ENCODE measurements at regions not wholly inside any gene's neighbourhood (a gene's known extent, or its start where the extent isn't known, plus 50 kb on each side); places are given as distances from the start of the nearest gene placed in this dataset.

DNA sequence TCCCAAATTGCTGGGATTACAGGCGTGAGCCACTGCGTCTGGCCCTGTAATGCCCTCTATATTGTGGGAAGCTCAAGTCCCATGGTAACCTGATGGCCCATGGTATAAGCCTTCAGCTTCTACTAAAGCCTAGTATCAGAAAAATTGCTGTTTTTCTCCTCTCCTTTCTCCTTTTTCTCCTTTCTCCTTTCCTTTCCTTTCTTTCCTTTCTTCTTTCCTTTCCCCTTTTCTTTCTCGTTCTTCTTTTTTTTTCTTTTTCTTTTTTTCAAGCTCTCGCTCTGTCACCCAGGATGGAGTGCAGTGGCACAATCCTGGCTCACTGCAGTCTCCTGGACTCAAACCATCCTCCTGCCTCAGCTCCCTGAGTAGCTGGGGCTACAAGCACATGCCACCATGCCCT, 740.7 kb downstream of the FAM133A start:
- peaks cover 2% of the 10 kb centered on the region for H3K27me3 Mint-ChIP-seq (ENCODE audit: insufficient read depth, low read depth)
- H3K9me3 Mint-ChIP-seq, result no peaks in the 10 kb centered on the region

DNA sequence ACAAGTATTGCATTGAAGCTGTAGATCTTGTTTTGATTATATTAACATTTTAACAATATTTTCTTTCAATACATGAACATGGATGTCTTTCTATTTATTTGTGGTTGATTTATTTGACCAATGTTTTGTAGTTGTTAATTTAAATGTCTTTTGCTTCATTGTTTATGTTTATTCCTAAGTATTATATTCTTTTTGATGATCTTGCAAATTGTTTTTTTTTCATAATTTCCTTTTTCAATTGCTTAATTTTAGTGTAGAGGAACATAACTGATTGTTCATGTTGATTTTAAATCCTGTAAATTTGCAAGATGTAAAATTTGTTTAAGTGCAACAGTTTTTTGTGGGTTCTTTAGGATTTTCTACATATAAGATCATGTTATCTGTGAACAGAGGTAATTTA, 744.1 kb downstream of the FAM133A start:
- Mint-ChIP-seq H3K4me1 (no peaks in the 10 kb centered on the region), H3K9me3 (no peaks in the 10 kb centered on the region), H3K27me3 (ENCODE audit: insufficient read depth, low read depth) (no peaks in the 10 kb centered on the region), H3K4me3 (no peak overlapping the region), H3K27ac (no peak overlapping the region), H3K36me3 (no peaks in the 10 kb centered on the region)
- DNase-seq (ENCODE audit: low spot score), result no peak
- no peak overlapping the region for H3K27ac ChIP-seq
- H3K4me1 ChIP-seq, result no peaks in the 10 kb centered on the region
- no peaks in the 10 kb centered on the region for H3K27me3 ChIP-seq
- H3K9ac ChIP-seq, result no peak overlapping the region
- no peaks in the 10 kb centered on the region for H3F3A ChIP-seq (ENCODE audit: low read depth)
- no peak overlapping the region for H3K4me3 ChIP-seq
- no peaks in the 10 kb centered on the region for H3K9me3 ChIP-seq (ENCODE audit: low read depth)
- H4K20me1 ChIP-seq (ENCODE audit: low read depth), result no peaks in the 10 kb centered on the region
- no peak overlapping the region for H3K4me2 ChIP-seq
- H3K79me2 ChIP-seq (ENCODE audit: low read depth), result no peaks in the 10 kb centered on the region
- H3K36me3 ChIP-seq, result no peaks in the 10 kb centered on the region
- H2AFZ ChIP-seq (replicated peaks), result no peak overlapping the region
- TF ChIP-seq EZH2 (IDR thresholded peaks at IDR 0.05) (no peak), EZH2phosphoT487 (IDR thresholded peaks at IDR 0.05) (no peak)
- TF ChIP-seq, protein P1, sequence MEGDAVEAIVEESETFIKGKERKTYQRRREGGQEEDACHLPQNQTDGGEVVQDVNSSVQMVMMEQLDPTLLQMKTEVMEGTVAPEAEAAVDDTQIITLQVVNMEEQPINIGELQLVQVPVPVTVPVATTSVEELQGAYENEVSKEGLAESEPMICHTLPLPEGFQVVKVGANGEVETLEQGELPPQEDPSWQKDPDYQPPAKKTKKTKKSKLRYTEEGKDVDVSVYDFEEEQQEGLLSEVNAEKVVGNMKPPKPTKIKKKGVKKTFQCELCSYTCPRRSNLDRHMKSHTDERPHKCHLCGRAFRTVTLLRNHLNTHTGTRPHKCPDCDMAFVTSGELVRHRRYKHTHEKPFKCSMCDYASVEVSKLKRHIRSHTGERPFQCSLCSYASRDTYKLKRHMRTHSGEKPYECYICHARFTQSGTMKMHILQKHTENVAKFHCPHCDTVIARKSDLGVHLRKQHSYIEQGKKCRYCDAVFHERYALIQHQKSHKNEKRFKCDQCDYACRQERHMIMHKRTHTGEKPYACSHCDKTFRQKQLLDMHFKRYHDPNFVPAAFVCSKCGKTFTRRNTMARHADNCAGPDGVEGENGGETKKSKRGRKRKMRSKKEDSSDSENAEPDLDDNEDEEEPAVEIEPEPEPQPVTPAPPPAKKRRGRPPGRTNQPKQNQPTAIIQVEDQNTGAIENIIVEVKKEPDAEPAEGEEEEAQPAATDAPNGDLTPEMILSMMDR (IDR thresholded peaks at IDR 0.05), result no peak

More for the DNA sequence above, 740.7 kb downstream of the FAM133A start:
- no peak overlapping the region for H3K4me3 Mint-ChIP-seq
- DNase-seq (ENCODE audit: low spot score), result no peak
- H3K36me3 Mint-ChIP-seq, result no peaks in the 10 kb centered on the region
- Histone ChIP-seq H3F3A (ENCODE audit: low read depth) (no peaks in the 10 kb centered on the region), H4K20me1 (ENCODE audit: low read depth) (no peaks in the 10 kb centered on the region), H3K4me3 (no peak overlapping the region), H3K27ac (no peak overlapping the region), H3K27me3 (no peaks in the 10 kb centered on the region), H3K36me3 (no peaks in the 10 kb centered on the region), H3K79me2 (ENCODE audit: low read depth) (no peaks in the 10 kb centered on the region), H3K9ac (no peak overlapping the region), H3K4me1 (no peaks in the 10 kb centered on the region), H2AFZ (replicated peaks) (no peak overlapping the region), H3K9me3 (ENCODE audit: low read depth) (no peaks in the 10 kb centered on the region), H3K4me2 (no peak overlapping the region)
- no peak for TF ChIP-seq EZH2phosphoT487 (IDR thresholded peaks at IDR 0.05)
- TF ChIP-seq, protein P1 (IDR thresholded peaks at IDR 0.05), result no peak
- no peak for TF ChIP-seq EZH2 (IDR thresholded peaks at IDR 0.05)
- no peak overlapping the region for H3K27ac Mint-ChIP-seq
- no peaks in the 10 kb centered on the region for H3K4me1 Mint-ChIP-seq

DNA sequence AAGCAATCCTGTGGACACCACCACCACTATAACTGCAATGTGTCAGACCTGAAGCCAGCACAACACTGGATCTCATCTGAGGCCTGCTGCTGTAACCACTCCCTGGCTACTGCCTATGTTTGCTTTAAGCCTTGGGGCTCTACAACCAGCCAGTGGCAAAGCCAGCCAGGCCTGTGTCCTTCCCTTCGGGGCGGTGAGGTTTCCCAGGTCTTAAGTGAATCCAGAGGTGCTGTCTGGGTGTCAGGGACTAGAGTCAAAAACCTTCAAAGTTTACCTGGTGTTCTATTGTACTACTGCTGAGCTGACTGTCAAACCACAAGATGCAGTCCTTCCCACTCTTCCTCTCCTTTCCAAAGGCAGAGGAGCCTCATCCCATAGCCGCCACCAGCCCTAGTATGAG, 750.5 kb downstream of the FAM133A start:
- Histone ChIP-seq H3K4me3 (no peak overlapping the region), H2AFZ (replicated peaks) (no peak overlapping the region), H3K79me2 (ENCODE audit: low read depth) (no peaks in the 10 kb centered on the region), H3F3A (ENCODE audit: low read depth) (no peaks in the 10 kb centered on the region), H3K27me3 (no peaks in the 10 kb centered on the region), H3K4me1 (no peaks in the 10 kb centered on the region), H3K9me3 (ENCODE audit: low read depth) (no peaks in the 10 kb centered on the region), H3K27ac (no peak overlapping the region), H3K9ac (no peak overlapping the region), H4K20me1 (ENCODE audit: low read depth) (no peaks in the 10 kb centered on the region), H3K36me3 (no peaks in the 10 kb centered on the region), H3K4me2 (no peak overlapping the region)
- no peaks in the 10 kb centered on the region for H3K9me3 Mint-ChIP-seq
- DNase-seq (ENCODE audit: low spot score), result no peak
- no peaks in the 10 kb centered on the region for H3K27me3 Mint-ChIP-seq (ENCODE audit: insufficient read depth, low read depth)
- no peaks in the 10 kb centered on the region for H3K4me1 Mint-ChIP-seq
- TF ChIP-seq, protein P1 (IDR thresholded peaks at IDR 0.05), result no peak
- no peak for TF ChIP-seq EZH2phosphoT487 (IDR thresholded peaks at IDR 0.05)
- no peak for TF ChIP-seq EZH2 (IDR thresholded peaks at IDR 0.05)
- H3K27ac Mint-ChIP-seq, result no peak overlapping the region
- H3K36me3 Mint-ChIP-seq, result no peaks in the 10 kb centered on the region
- no peak overlapping the region for H3K4me3 Mint-ChIP-seq

All from neural progenitor cell (in vitro differentiated cells).